Nephron (organoid): ENCODE measurements at regions not wholly inside any gene's neighbourhood (a gene's known extent, or its start where the extent isn't known, plus 50 kb on each side); places are given as distances from the start of the nearest gene placed in this dataset.

ENCODE experiments used
- H3K27ac Mint-ChIP-seq, 3 experiments: 2 replicates each; pipeline ENCODE4 v1.8.0; 2020; ENCODE audit warnings: mixed read lengths in 3 of 3, mild to moderate bottlenecking in 2 of 3, moderate library complexity in 1 of 3
- H3K27me3 Mint-ChIP-seq: 2 replicates; pipeline ENCODE4 v1.8.0; 2021; ENCODE audit warnings: low read depth, mild to moderate bottlenecking, moderate library complexity, mixed read lengths
- H3K36me3 Mint-ChIP-seq: 2 replicates; pipeline ENCODE4 v1.8.0; 2020; ENCODE audit warnings: low read depth, mixed read lengths
- H3K4me1 Mint-ChIP-seq: 2 replicates; pipeline ENCODE4 v1.8.0; 2020; ENCODE audit warnings: mixed read lengths
- H3K4me3 Mint-ChIP-seq, 3 experiments: 2 replicates each; pipeline ENCODE4 v1.8.0; 2020; ENCODE audit warnings: mild to moderate bottlenecking in 3 of 3, mixed read lengths in 3 of 3, moderate library complexity in 2 of 3
- H3K9me3 Mint-ChIP-seq: 2 replicates; pipeline ENCODE4 v1.8.0; 2020; ENCODE audit warnings: mixed read lengths
- CTCF ChIP-seq, 3 experiments: fragments of 200-600 bp; sonication (generic); IDR thresholded peaks; one replicate each; pipeline ENCODE4 v1.5.0; 2021; ENCODE audit warnings: antibody characterized with exemption in 3 of 3; ENCODE audit not compliant: unreplicated experiment in 3 of 3

- peaks cover 43% of the 10 kb centered on the region for H3K4me1 Mint-ChIP-seq
- no peak overlapping the region for H3K4me3 Mint-ChIP-seq
- peaks cover 10% of the 10 kb centered on the region for H3K9me3 Mint-ChIP-seq
- H3K36me3 Mint-ChIP-seq: no peaks in the 10 kb centered on the region
- peak overlapping the region; percentile 50 to 89 (median 67) for H3K27ac Mint-ChIP-seq
- TF ChIP-seq CTCF (IDR thresholded peaks at IDR 0.05; ENCODE audit: unreplicated experiment in 3 of 3): no peak
- no peaks in the 10 kb centered on the region for H3K27me3 Mint-ChIP-seq
Measured at GRCh38 chrX:118179718-118180117, 63.1 kb upstream of the KLHL13 start.

- peak overlapping the region in 1 of 3 experiments; percentile 67 for H3K27ac Mint-ChIP-seq
- peaks cover 14% of the 10 kb centered on the region for H3K9me3 Mint-ChIP-seq
- no peak overlapping the region for H3K4me3 Mint-ChIP-seq
- H3K4me1 Mint-ChIP-seq: peaks cover 43% of the 10 kb centered on the region
- TF ChIP-seq CTCF (IDR thresholded peaks at IDR 0.05; ENCODE audit: unreplicated experiment in 3 of 3): no peak
- H3K36me3 Mint-ChIP-seq: no peaks in the 10 kb centered on the region
- H3K27me3 Mint-ChIP-seq: no peaks in the 10 kb centered on the region
Measured at GRCh38 chrX:118181030-118181429, 64.4 kb upstream of the KLHL13 start.

GRCh38 chrX:118182025-118182424, 65.4 kb upstream of the KLHL13 start:
- peaks cover 36% of the 10 kb centered on the region for H3K4me1 Mint-ChIP-seq
- H3K9me3 Mint-ChIP-seq: peaks cover 11% of the 10 kb centered on the region
- H3K36me3 Mint-ChIP-seq: no peaks in the 10 kb centered on the region
- H3K27me3 Mint-ChIP-seq: no peaks in the 10 kb centered on the region
- H3K27ac Mint-ChIP-seq: peak overlapping the region; percentile 42 to 83 (median 51)
- TF ChIP-seq CTCF (IDR thresholded peaks at IDR 0.05; ENCODE audit: unreplicated experiment in 3 of 3): no peak
- H3K4me3 Mint-ChIP-seq: no peak overlapping the region

- H3K27ac Mint-ChIP-seq: peak overlapping the region in 1 of 3 experiments; percentile 83
- H3K27me3 Mint-ChIP-seq: no peaks in the 10 kb centered on the region
- peaks cover 34% of the 10 kb centered on the region for H3K4me1 Mint-ChIP-seq
- H3K36me3 Mint-ChIP-seq: no peaks in the 10 kb centered on the region
- TF ChIP-seq CTCF (IDR thresholded peaks at IDR 0.05; ENCODE audit: unreplicated experiment in 3 of 3): no peak
- H3K4me3 Mint-ChIP-seq: no peak overlapping the region
- H3K9me3 Mint-ChIP-seq: peaks cover 11% of the 10 kb centered on the region
Measured at GRCh38 chrX:118182681-118183080, 66.1 kb upstream of the KLHL13 start.

GRCh38 chrX:118183606-118184005, 67.0 kb upstream of the KLHL13 start:
- peak in 1 of 3 experiments; percentile 12 for TF ChIP-seq CTCF (IDR thresholded peaks at IDR 0.05; ENCODE audit: unreplicated experiment in 3 of 3)
- Mint-ChIP-seq H3K36me3 (no peaks in the 10 kb centered on the region), H3K4me3 (no peak overlapping the region), H3K27ac (peak overlapping the region in 2 of 3 experiments; percentile 43 to 83), H3K4me1 (peaks cover 31% of the 10 kb centered on the region), H3K27me3 (no peaks in the 10 kb centered on the region), H3K9me3 (peaks cover 11% of the 10 kb centered on the region)

- no peak for TF ChIP-seq CTCF (IDR thresholded peaks at IDR 0.05; ENCODE audit: unreplicated experiment in 3 of 3)
- Mint-ChIP-seq H3K4me1 (peaks cover 29% of the 10 kb centered on the region), H3K4me3 (no peak overlapping the region), H3K27me3 (no peaks in the 10 kb centered on the region), H3K9me3 (peaks cover 11% of the 10 kb centered on the region), H3K36me3 (no peaks in the 10 kb centered on the region), H3K27ac (no peak overlapping the region)
Measured at GRCh38 chrX:118187100-118187499, 70.5 kb upstream of the KLHL13 start.
